Keratinocyte (primary cell): ENCODE measurements at regions not wholly inside any gene's neighbourhood (a gene's known extent, or its start where the extent isn't known, plus 50 kb on each side); places are given as distances from the start of the nearest gene placed in this dataset.

Experiments used
- EZH2 ChIP-seq: IDR thresholded peaks from one replicate; pipeline ENCODE4 v1.6.1; 2012; ENCODE audit warnings: inconsistent platforms, mild to moderate bottlenecking, low read length, moderate library complexity
- TF ChIP-seq, protein P1 (sequence below), 3 experiments: IDR thresholded peaks in 1 of 3; conservative IDR thresholded peaks in 1 of 3; optimal IDR thresholded peaks in 1 of 3; 2 replicates in 2 of 3; 3 replicates in 1 of 3; pipeline versions ENCODE3 to v1.5.1; 2011; ENCODE audit warnings: low read length in 3 of 3, mild to moderate bottlenecking in 3 of 3, moderate library complexity in 2 of 3, control low read depth in 1 of 3, inconsistent platforms in 1 of 3; ENCODE audit not compliant: insufficient read depth in 2 of 3; ENCODE audit errors: extremely low read depth in 1 of 3

DNA sequence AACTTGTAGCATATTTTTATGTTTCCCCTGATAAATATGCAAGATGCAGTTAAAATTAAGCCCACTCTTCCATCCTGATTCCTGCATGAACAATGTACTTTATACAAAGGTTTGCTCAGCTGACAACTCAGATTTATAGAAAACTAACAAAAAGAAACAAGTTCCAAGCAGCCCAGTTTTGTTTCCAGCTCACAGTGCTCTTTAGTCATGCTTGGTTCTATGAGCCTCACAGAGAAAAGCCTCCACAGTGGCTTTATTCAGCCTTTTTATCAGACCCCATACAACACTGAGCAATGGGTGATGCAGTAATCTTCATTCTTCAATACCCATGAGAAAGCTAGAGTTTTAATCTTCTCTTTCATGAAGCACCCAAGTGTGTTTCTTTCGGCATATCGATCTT lies 329.6 kb downstream of the SLCO4C1 start:
- TF ChIP-seq, protein P1, sequence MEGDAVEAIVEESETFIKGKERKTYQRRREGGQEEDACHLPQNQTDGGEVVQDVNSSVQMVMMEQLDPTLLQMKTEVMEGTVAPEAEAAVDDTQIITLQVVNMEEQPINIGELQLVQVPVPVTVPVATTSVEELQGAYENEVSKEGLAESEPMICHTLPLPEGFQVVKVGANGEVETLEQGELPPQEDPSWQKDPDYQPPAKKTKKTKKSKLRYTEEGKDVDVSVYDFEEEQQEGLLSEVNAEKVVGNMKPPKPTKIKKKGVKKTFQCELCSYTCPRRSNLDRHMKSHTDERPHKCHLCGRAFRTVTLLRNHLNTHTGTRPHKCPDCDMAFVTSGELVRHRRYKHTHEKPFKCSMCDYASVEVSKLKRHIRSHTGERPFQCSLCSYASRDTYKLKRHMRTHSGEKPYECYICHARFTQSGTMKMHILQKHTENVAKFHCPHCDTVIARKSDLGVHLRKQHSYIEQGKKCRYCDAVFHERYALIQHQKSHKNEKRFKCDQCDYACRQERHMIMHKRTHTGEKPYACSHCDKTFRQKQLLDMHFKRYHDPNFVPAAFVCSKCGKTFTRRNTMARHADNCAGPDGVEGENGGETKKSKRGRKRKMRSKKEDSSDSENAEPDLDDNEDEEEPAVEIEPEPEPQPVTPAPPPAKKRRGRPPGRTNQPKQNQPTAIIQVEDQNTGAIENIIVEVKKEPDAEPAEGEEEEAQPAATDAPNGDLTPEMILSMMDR (optimal IDR thresholded peaks at IDR 0.05 in 1 of 3, IDR thresholded peaks at IDR 0.05 in 1 of 3, conservative IDR thresholded peaks at IDR 0.05 in 1 of 3; ENCODE audit: extremely low read depth in 1 of 3, insufficient read depth in 2 of 3, low read length in 3 of 3), result no peak
- TF ChIP-seq EZH2, result no peak
